HCT116 (cell line): ENCODE measurements at regions not wholly inside any gene's neighbourhood (a gene's known extent, or its start where the extent isn't known, plus 50 kb on each side); places are given as distances from the start of the nearest gene placed in this dataset.

Experiments
- ATAC-seq: fragments of 200-7000 bp; cut with Tn5 transposase; 2 replicates; pipeline ENCODE4 v1.9.1; 2020; ENCODE audit warnings: mild to moderate bottlenecking, moderate library complexity
- BruUV-seq: library from RNA; stranded (reverse); fragments of 400-500 nt; replicated peaks from 2 replicates; lab custom pipeline; 2021; lab: Mats Ljungman, UMichigan
- CTCF ChIA-PET: fragments of 300-600 bp; sonication (Branson Sonifier 250); formaldehyde crosslinking; loops from one replicate; lab custom pipeline; 2021; ENCODE audit warnings: antibody characterized with exemption; lab: Charles Lee
- POLR2A ChIA-PET: fragments of 300-600, 350-600 bp; sonication (Branson Sonifier 250); formaldehyde crosslinking; loops from one replicate; lab custom pipeline; 2021; ENCODE audit warnings: antibody characterized with exemption; lab: Charles Lee
- RAD21 ChIA-PET, 2 experiments: fragments of 300-600 bp; sonication (Branson Sonifier 250); formaldehyde crosslinking; loops; one replicate each; lab custom pipeline; 2023; ENCODE audit warnings: low total read pairs in 2 of 2; ENCODE audit not compliant: uncharacterized antibody in 2 of 2, unreplicated experiment in 2 of 2, low non-redundant PET in 1 of 2; lab: Charles Lee
- DNase-seq: peaks from one replicate; pipeline ENCODE4 v3.0.0-alpha.2; 2010; ENCODE audit warnings: low read depth, low spot score
- H2AFZ ChIP-seq: fragments of 200-600 bp; shearing (Covaris generic), sonication (generic); 2 replicates; pipeline ENCODE4 v1.6.1; 2017; ENCODE audit warnings: low read depth, mixed run types, mixed read lengths, antibody characterized with exemption, low read length; ENCODE audit not compliant: poor library complexity, severe bottlenecking
- H3K27ac ChIP-seq: 2 replicates; pipeline ENCODE4 v1.5.1; 2012; ENCODE audit warnings: low read depth, low read length
- H3K27me3 ChIP-seq: fragments of 200-600 bp; sonication (generic); 2 replicates; pipeline ENCODE4 v1.6.1; 2016; ENCODE audit warnings: mixed run types, low read length, mixed read lengths; ENCODE audit not compliant: insufficient read depth
- H3K36me3 ChIP-seq, 2 experiments: fragments of 200-500 bp in 1 of 2; fragments of 200-600 bp in 1 of 2; sonication (Bioruptor generic) in 1 of 2; sonication (generic) in 1 of 2; 2 replicates each; pipeline versions ENCODE4 v1.5.1 to v1.6.1; 2014 to 2016; ENCODE audit warnings: low read length in 2 of 2, inconsistent platforms in 1 of 2, mixed read lengths in 1 of 2, mixed run types in 1 of 2; ENCODE audit not compliant: insufficient read depth in 2 of 2, control insufficient read depth in 1 of 2
- H3K4me1 ChIP-seq, 2 experiments: fragments of 200-600 bp in 1 of 2; sonication (generic) in 1 of 2; 2 replicates each; pipeline versions ENCODE4 v1.5.1 to v1.6.1; 2012 to 2017; ENCODE audit warnings: low read length in 2 of 2, inconsistent platforms in 1 of 2, mild to moderate bottlenecking in 1 of 2, mixed read lengths in 1 of 2, mixed run types in 1 of 2, moderate library complexity in 1 of 2; ENCODE audit not compliant: insufficient read depth in 2 of 2, control insufficient read depth in 1 of 2
- H3K4me2 ChIP-seq: fragments of 200-600 bp; sonication (generic); 2 replicates; pipeline ENCODE4 v1.6.1; 2017; ENCODE audit warnings: mixed run types, low read length, mixed read lengths
- H3K4me3 ChIP-seq, 2 experiments: fragments of 200-600 bp in 1 of 2; sonication (generic) in 1 of 2; replicated peaks in 1 of 2; 2 replicates each; pipeline ENCODE4 v1.5.1; 2011 to 2016; ENCODE audit warnings: low read length in 2 of 2, control low read depth in 1 of 2, low read depth in 1 of 2, mild to moderate bottlenecking in 1 of 2, mixed read lengths in 1 of 2, mixed run types in 1 of 2
- H3K79me2 ChIP-seq: fragments of 200-600 bp; sonication (generic); 2 replicates; pipeline ENCODE4 v1.6.1; 2017; ENCODE audit warnings: mild to moderate bottlenecking, mixed run types, low read length, moderate library complexity, mixed read lengths; ENCODE audit not compliant: insufficient read depth
- H3K9ac ChIP-seq: fragments of 200-600 bp; sonication (generic); 2 replicates; pipeline ENCODE4 v1.6.1; 2016; ENCODE audit warnings: low read length, mixed read lengths
- H3K9me2 ChIP-seq: fragments of 200-600 bp; sonication (generic), shearing (Covaris generic); 2 replicates; pipeline ENCODE4 v1.6.1; 2017; ENCODE audit warnings: mixed run types, mild to moderate bottlenecking, moderate library complexity; ENCODE audit not compliant: insufficient read depth
- H3K9me3 ChIP-seq, 2 experiments: fragments of 200-500 bp in 1 of 2; fragments of 200-600 bp in 1 of 2; sonication (Bioruptor generic) in 1 of 2; sonication (generic) in 1 of 2; 2 replicates each; pipeline ENCODE4 v1.6.1; 2014 to 2017; ENCODE audit warnings: low read length in 2 of 2, mixed read lengths in 2 of 2, inconsistent platforms in 1 of 2, low read depth in 1 of 2, mild to moderate bottlenecking in 1 of 2, mixed run types in 1 of 2, moderate library complexity in 1 of 2; ENCODE audit not compliant: control insufficient read depth in 1 of 2, insufficient read depth in 1 of 2
- H4K20me1 ChIP-seq: fragments of 200-600 bp; sonication (generic), shearing (Covaris generic); 2 replicates; pipeline ENCODE4 v1.6.1; 2017; ENCODE audit warnings: mixed run types, mild to moderate bottlenecking, moderate library complexity; ENCODE audit not compliant: insufficient read depth
- CEBPB ChIP-seq: IDR thresholded peaks from 2 replicates; pipeline ENCODE4 v1.6.1; 2012; ENCODE audit warnings: low read depth
- CTCF ChIP-seq, 3 experiments: fragments of 200-600 bp in 1 of 3; sonication (generic) in 1 of 3; IDR thresholded peaks in 2 of 3; conservative IDR thresholded peaks in 1 of 3; 2 replicates each; pipeline ENCODE4 v1.5.1; 2012 to 2017; ENCODE audit warnings: low read depth in 2 of 3, low read length in 2 of 3, antibody characterized with exemption in 1 of 3, borderline replicate concordance in 1 of 3, control low read depth in 1 of 3, mild to moderate bottlenecking in 1 of 3, mixed read lengths in 1 of 3, mixed run types in 1 of 3, moderate library complexity in 1 of 3; ENCODE audit not compliant: insufficient read depth in 1 of 3
- EGR1 ChIP-seq: IDR thresholded peaks from 2 replicates; pipeline ENCODE4 v1.6.1; 2012; ENCODE audit warnings: low read depth
- ELF1 ChIP-seq: IDR thresholded peaks from 2 replicates; pipeline ENCODE4 v1.6.1; 2012; ENCODE audit warnings: low read depth, borderline replicate concordance
- JUND ChIP-seq: IDR thresholded peaks from 2 replicates; pipeline ENCODE4 v1.6.1; 2012
- RAD21 ChIP-seq: IDR thresholded peaks from 2 replicates; pipeline ENCODE4 v1.6.1; 2012; ENCODE audit warnings: low read depth, mild to moderate bottlenecking
- SIN3A ChIP-seq: IDR thresholded peaks from 2 replicates; pipeline ENCODE4 v1.6.1; 2012; ENCODE audit warnings: low read depth
- SP1 ChIP-seq: IDR thresholded peaks from 2 replicates; pipeline ENCODE4 v1.6.1; 2012; ENCODE audit warnings: low read depth
- TCF7L2 ChIP-seq: IDR thresholded peaks from 2 replicates; pipeline ENCODE4 v1.7.0; 2011; ENCODE audit warnings: borderline replicate concordance, inconsistent platforms; ENCODE audit not compliant: insufficient read depth, insufficient read length; ENCODE audit errors: extremely low read depth
- YY1 ChIP-seq: IDR thresholded peaks from 2 replicates; pipeline ENCODE4 v1.6.1; 2011; ENCODE audit warnings: low read length, low read depth, moderate library complexity, mild to moderate bottlenecking; ENCODE audit not compliant: insufficient replicate concordance; ENCODE audit errors: extremely low read depth
- ZNF274 ChIP-seq: fragments of 200-500 bp; sonication (Bioruptor generic); IDR thresholded peaks from 2 replicates; pipeline ENCODE4 v1.6.1; 2014; ENCODE audit warnings: mild to moderate bottlenecking, low read depth, low read length, inconsistent platforms
- intact Hi-C: fragments of 100-400 bp; cut with micrococcal nuclease; formaldehyde crosslinking; loops from 2 replicates; pipeline ENCODE4 v1.10.0; 2022
- TF ChIP-seq, protein P1 (sequence below): IDR thresholded peaks from 2 replicates; pipeline ENCODE4 v1.6.1; 2012; ENCODE audit warnings: low read depth
- TF ChIP-seq, protein P2 (sequence below): IDR thresholded peaks from 2 replicates; pipeline ENCODE4 v1.6.1; 2011; ENCODE audit warnings: mild to moderate bottlenecking, low read length, moderate library complexity; ENCODE audit not compliant: insufficient replicate concordance; ENCODE audit errors: extremely low read depth

DNA sequence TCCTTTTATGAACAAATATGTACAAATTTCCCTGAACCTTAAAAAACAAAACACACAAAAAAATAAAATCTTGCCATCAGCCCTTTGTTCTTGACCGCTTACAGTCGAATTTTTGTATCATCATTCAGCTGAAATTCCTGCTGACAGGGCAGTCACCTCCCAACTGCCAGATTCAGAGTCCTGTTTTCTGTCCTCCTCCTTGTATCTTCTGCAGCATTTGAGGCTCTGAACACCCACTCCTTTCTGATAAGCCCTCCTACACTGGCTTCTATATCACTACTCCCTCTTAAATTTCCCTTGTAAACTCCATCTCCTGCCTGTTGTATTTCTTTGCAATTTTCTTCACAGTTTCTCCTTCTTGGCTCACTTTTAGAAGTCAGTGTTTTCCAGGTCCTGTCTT lies 77.8 kb upstream of the CCN6 start:
- H3K36me3 ChIP-seq: no peaks in the 10 kb centered on the region
- no TSS peak for BruUV-seq
- H3K27ac ChIP-seq: no peak overlapping the region
- H3K4me2 ChIP-seq: no peak overlapping the region
- POLR2A ChIA-PET: no interaction called here
- intact Hi-C loops: no loop called here
- RAD21 ChIA-PET: no interaction called here
- H3K4me1 ChIP-seq: peaks cover 4 to 22% of the 10 kb centered on the region in 2 experiments; a peak in 3 of 4 replicates
- CTCF ChIA-PET: no interaction called here
- ATAC-seq (no peak), DNase-seq (no peak)
- H3K27me3 ChIP-seq: no peaks in the 10 kb centered on the region
- H3K9ac ChIP-seq: no peak overlapping the region
- no peaks in the 10 kb centered on the region for H3K9me2 ChIP-seq
- TF ChIP-seq JUND (no peak), ZNF274 (no peak), TCF7L2 (no peak), EGR1 (no peak), SIN3A (no peak), CTCF (IDR thresholded peaks at IDR 0.05 in 2 of 3, conservative IDR thresholded peaks at IDR 0.05 in 1 of 3; ENCODE audit: borderline replicate concordance in 1 of 3, insufficient read depth in 1 of 3, low read depth in 2 of 3, low read length in 2 of 3) (no peak), RAD21 (no peak), SP1 (no peak), YY1 (no peak), CEBPB (no peak), ELF1 (no peak)
- TF ChIP-seq, protein P1, sequence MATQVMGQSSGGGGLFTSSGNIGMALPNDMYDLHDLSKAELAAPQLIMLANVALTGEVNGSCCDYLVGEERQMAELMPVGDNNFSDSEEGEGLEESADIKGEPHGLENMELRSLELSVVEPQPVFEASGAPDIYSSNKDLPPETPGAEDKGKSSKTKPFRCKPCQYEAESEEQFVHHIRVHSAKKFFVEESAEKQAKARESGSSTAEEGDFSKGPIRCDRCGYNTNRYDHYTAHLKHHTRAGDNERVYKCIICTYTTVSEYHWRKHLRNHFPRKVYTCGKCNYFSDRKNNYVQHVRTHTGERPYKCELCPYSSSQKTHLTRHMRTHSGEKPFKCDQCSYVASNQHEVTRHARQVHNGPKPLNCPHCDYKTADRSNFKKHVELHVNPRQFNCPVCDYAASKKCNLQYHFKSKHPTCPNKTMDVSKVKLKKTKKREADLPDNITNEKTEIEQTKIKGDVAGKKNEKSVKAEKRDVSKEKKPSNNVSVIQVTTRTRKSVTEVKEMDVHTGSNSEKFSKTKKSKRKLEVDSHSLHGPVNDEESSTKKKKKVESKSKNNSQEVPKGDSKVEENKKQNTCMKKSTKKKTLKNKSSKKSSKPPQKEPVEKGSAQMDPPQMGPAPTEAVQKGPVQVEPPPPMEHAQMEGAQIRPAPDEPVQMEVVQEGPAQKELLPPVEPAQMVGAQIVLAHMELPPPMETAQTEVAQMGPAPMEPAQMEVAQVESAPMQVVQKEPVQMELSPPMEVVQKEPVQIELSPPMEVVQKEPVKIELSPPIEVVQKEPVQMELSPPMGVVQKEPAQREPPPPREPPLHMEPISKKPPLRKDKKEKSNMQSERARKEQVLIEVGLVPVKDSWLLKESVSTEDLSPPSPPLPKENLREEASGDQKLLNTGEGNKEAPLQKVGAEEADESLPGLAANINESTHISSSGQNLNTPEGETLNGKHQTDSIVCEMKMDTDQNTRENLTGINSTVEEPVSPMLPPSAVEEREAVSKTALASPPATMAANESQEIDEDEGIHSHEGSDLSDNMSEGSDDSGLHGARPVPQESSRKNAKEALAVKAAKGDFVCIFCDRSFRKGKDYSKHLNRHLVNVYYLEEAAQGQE: no peak
- TF ChIP-seq, protein P2, sequence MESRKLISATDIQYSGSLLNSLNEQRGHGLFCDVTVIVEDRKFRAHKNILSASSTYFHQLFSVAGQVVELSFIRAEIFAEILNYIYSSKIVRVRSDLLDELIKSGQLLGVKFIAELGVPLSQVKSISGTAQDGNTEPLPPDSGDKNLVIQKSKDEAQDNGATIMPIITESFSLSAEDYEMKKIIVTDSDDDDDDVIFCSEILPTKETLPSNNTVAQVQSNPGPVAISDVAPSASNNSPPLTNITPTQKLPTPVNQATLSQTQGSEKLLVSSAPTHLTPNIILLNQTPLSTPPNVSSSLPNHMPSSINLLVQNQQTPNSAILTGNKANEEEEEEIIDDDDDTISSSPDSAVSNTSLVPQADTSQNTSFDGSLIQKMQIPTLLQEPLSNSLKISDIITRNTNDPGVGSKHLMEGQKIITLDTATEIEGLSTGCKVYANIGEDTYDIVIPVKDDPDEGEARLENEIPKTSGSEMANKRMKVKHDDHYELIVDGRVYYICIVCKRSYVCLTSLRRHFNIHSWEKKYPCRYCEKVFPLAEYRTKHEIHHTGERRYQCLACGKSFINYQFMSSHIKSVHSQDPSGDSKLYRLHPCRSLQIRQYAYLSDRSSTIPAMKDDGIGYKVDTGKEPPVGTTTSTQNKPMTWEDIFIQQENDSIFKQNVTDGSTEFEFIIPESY: no peak
- no peak overlapping the region for H3K4me3 ChIP-seq
- H3K9me3 ChIP-seq: no peaks in the 10 kb centered on the region
- H3K79me2 ChIP-seq: no peaks in the 10 kb centered on the region
- no peaks in the 10 kb centered on the region for H4K20me1 ChIP-seq
- H2AFZ ChIP-seq: no peak overlapping the region
